ENCODE measurements at regions not wholly inside any gene's neighbourhood (a gene's known extent, or its start where the extent isn't known, plus 50 kb on each side); places are given as distances from the start of the nearest gene placed in this dataset.
"Not testable (repeated sequence)": the region's sequence is repeated elsewhere in the genome, so short reads cannot be mapped to it uniquely, and the experiment has no call there.

GRCh38 chr12:105455261-105455660, 124.8 kb downstream of the C12orf75 start:
- DNase-seq (ENCODE audit: low spot score): no peak

- DNase-seq (ENCODE audit: low spot score): no peak
Observed at GRCh38 chr12:105457026-105457425, 126.5 kb downstream of the C12orf75 start.

- no peak for DNase-seq (ENCODE audit: low spot score)
Observed at GRCh38 chr12:105459760-105460330, 129.4 kb downstream of the C12orf75 start.

GRCh38 chr12:105461271-105461943, 130.9 kb downstream of the C12orf75 start:
- no peak for DNase-seq (ENCODE audit: low spot score)

GRCh38 chr12:105461944-105462762, 131.7 kb downstream of the C12orf75 start:
- DNase-seq (ENCODE audit: low spot score): no peak

- DNase-seq (ENCODE audit: low spot score): no peak
Observed at GRCh38 chr12:105462831-105463230, 132.3 kb downstream of the C12orf75 start.

GRCh38 chr12:105464406-105464805, 133.9 kb downstream of the C12orf75 start:
- DNase-seq (ENCODE audit: low spot score): no peak

- DNase-seq (ENCODE audit: low spot score): no peak
Observed at GRCh38 chr12:105466231-105466900, 135.9 kb downstream of the C12orf75 start.

GRCh38 chr12:105466901-105467598, 136.6 kb downstream of the C12orf75 start:
- no peak for DNase-seq (ENCODE audit: low spot score)

GRCh38 chr12:105467710-105468366, 137.3 kb downstream of the C12orf75 start:
- DNase-seq (ENCODE audit: low spot score): no peak

- no peak for DNase-seq (ENCODE audit: low spot score)
Observed at GRCh38 chr12:105468464-105468863, 138.0 kb downstream of the C12orf75 start.

GRCh38 chr12:105469211-105469610, 138.7 kb downstream of the C12orf75 start:
- DNase-seq (ENCODE audit: low spot score): no peak

- no peak for DNase-seq (ENCODE audit: low spot score)
Observed at GRCh38 chr12:105469701-105470100, 139.2 kb downstream of the C12orf75 start.

GRCh38 chr12:105470102-105470501, 139.6 kb downstream of the C12orf75 start:
- no peak for DNase-seq (ENCODE audit: low spot score)

- no peak for DNase-seq (ENCODE audit: low spot score)
Observed at GRCh38 chr12:105470601-105471000, 140.1 kb downstream of the C12orf75 start.

GRCh38 chr12:105474672-105475071, 144.2 kb downstream of the C12orf75 start:
- no peak for DNase-seq (ENCODE audit: low spot score)

GRCh38 chr12:105476616-105477015, 146.1 kb downstream of the C12orf75 start:
- no peak for DNase-seq (ENCODE audit: low spot score)

GRCh38 chr12:105477873-105478272, 147.4 kb downstream of the C12orf75 start:
- no peak for DNase-seq (ENCODE audit: low spot score)

GRCh38 chr12:105478788-105479187, 148.3 kb downstream of the C12orf75 start:
- DNase-seq (ENCODE audit: low spot score): not testable (repeated sequence)

GRCh38 chr12:105479710-105480109, 149.2 kb downstream of the C12orf75 start:
- no peak for DNase-seq (ENCODE audit: low spot score)

- no peak for DNase-seq (ENCODE audit: low spot score)
Observed at GRCh38 chr12:105480162-105480561, 149.7 kb downstream of the C12orf75 start.

Measured in ureter (tissue), 1 donor.